Hindlimb muscle (tissue), 1 donor: ENCODE measurements at regions not wholly inside any gene's neighbourhood (a gene's known extent, or its start where the extent isn't known, plus 50 kb on each side); places are given as distances from the start of the nearest gene placed in this dataset.

Source experiments
- DNase-seq: peaks from one replicate; pipeline ENCODE4 v3.0.0-alpha.2; 2013

GRCh38 chr2:66803726-66804125, 368.8 kb downstream of the MEIS1 start:
- DNase-seq = no peak

- DNase-seq = no peak
Measured at GRCh38 chr2:66805016-66805865, 370.3 kb downstream of the MEIS1 start.

GRCh38 chr2:66805968-66806367, 371.0 kb downstream of the MEIS1 start:
- DNase-seq = no peak

GRCh38 chr2:66813525-66813924, 378.6 kb downstream of the MEIS1 start:
- DNase-seq = no peak

- no peak for DNase-seq
Measured at GRCh38 chr2:66813976-66814375, 379.1 kb downstream of the MEIS1 start.

GRCh38 chr2:66814916-66815315, 380.0 kb downstream of the MEIS1 start:
- no peak for DNase-seq

GRCh38 chr2:66815886-66816285, 381.0 kb downstream of the MEIS1 start:
- no peak for DNase-seq

GRCh38 chr2:66821168-66821567, 386.2 kb downstream of the MEIS1 start:
- DNase-seq = no peak

GRCh38 chr2:66822186-66822585, 387.3 kb downstream of the MEIS1 start:
- DNase-seq = no peak

- no peak for DNase-seq
Measured at GRCh38 chr2:66824926-66825325, 390.0 kb downstream of the MEIS1 start.

- no peak for DNase-seq
Measured at GRCh38 chr2:66827851-66828250, 392.9 kb downstream of the MEIS1 start.

GRCh38 chr2:66828876-66829275, 394.0 kb downstream of the MEIS1 start:
- DNase-seq = no peak

GRCh38 chr2:66830881-66831280, 396.0 kb downstream of the MEIS1 start:
- DNase-seq = no peak

- DNase-seq = no peak
Measured at GRCh38 chr2:66832646-66833435, 397.9 kb downstream of the MEIS1 start.

- no peak for DNase-seq
Measured at GRCh38 chr2:66834859-66835258, 399.9 kb downstream of the MEIS1 start.

GRCh38 chr2:66836851-66837250, 401.9 kb downstream of the MEIS1 start:
- DNase-seq = no peak

- DNase-seq = peak; percentile 29
Measured at GRCh38 chr2:66839551-66840320, 404.8 kb downstream of the MEIS1 start.

GRCh38 chr2:66840321-66841002, 405.5 kb downstream of the MEIS1 start:
- no peak for DNase-seq

GRCh38 chr2:66843847-66844246, 408.9 kb downstream of the MEIS1 start:
- no peak for DNase-seq

GRCh38 chr2:66845307-66845706, 410.4 kb downstream of the MEIS1 start:
- DNase-seq = no peak

- DNase-seq = no peak
Measured at GRCh38 chr2:66846887-66847286, 412.0 kb downstream of the MEIS1 start.

GRCh38 chr2:66849153-66849755, 414.3 kb downstream of the MEIS1 start:
- DNase-seq = no peak
